Gastroesophageal sphincter (tissue), 4 donors: ENCODE measurements at regions not wholly inside any gene's neighbourhood (a gene's known extent, or its start where the extent isn't known, plus 50 kb on each side); places are given as distances from the start of the nearest gene placed in this dataset.
"Not testable (repeated sequence)": the region's sequence is repeated elsewhere in the genome, so short reads cannot be mapped to it uniquely, and the experiment has no call there.

Experiments used
- ATAC-seq: fragments of 150-250 bp; one replicate; pipeline ENCODE4 v1.9.1; 2016; ENCODE audit warnings: mild to moderate bottlenecking, moderate library complexity
- H3K27ac ChIP-seq, 4 donors: fragments of 200-600 bp; sonication (generic) in 3 of 4; 1 replicate in 3 of 4; 2 replicates in 1 of 4; pipeline ENCODE4 v1.5.1; 2016 to 2019
- H3K27me3 ChIP-seq: fragments of 200-600 bp; sonication (generic); one replicate; pipeline ENCODE4 v1.5.1; 2019
- H3K36me3 ChIP-seq, 2 donors: fragments of 200-600 bp; sonication (generic); one replicate each; pipeline ENCODE4 v1.5.1; 2019; ENCODE audit warnings: control low read depth in 1 of 2
- H3K4me1 ChIP-seq, 3 donors: fragments of 200-600 bp; sonication (generic); 1 replicate in 2 of 3; 2 replicates in 1 of 3; pipeline ENCODE4 v1.5.1; 2016 to 2019; ENCODE audit warnings: control low read depth in 2 of 3
- H3K4me3 ChIP-seq, 2 donors: fragments of 200-600 bp; sonication (generic); one replicate each; pipeline ENCODE4 v1.5.1; 2019; ENCODE audit warnings: mild to moderate bottlenecking in 1 of 2, moderate library complexity in 1 of 2
- H3K9me3 ChIP-seq, 3 donors: fragments of 200-600 bp; sonication (generic); one replicate each; pipeline ENCODE4 v1.5.1; 2017 to 2019; ENCODE audit warnings: control low read depth in 2 of 3
- EP300 ChIP-seq: sonication (generic); formaldehyde crosslinking; IDR thresholded peaks from one replicate; pipeline ENCODE4 v1.6.1; 2017; ENCODE audit warnings: antibody characterized with exemption, mild to moderate bottlenecking
- POLR2A ChIP-seq, 2 donors: fragments of 450-650 bp; IDR thresholded peaks; one replicate each; pipeline ENCODE4 v1.6.1; 2017; ENCODE audit warnings: antibody characterized with exemption in 2 of 2, mild to moderate bottlenecking in 2 of 2, moderate library complexity in 1 of 2
- POLR2AphosphoS5 ChIP-seq: sonication (generic); formaldehyde crosslinking; IDR thresholded peaks from one replicate; pipeline ENCODE4 v1.6.1; 2017; ENCODE audit warnings: antibody characterized with exemption
- WGBS, 2 donors: methylation state at CpG; one replicate each; pipeline ENCODE4 v1.1.5; 2018; ENCODE audit warnings: low coverage in 1 of 2; 5-methylcytosine and 5-hydroxymethylcytosine counted together
- TF ChIP-seq, protein P1 (sequence below), 4 experiments: fragments of 200-600 bp in 2 of 4; fragments of 450-650 bp in 2 of 4; sonication (generic) in 1 of 4; IDR thresholded peaks; one replicate each; pipeline ENCODE4 v1.5.1; 2017 to 2019; ENCODE audit warnings: antibody characterized with exemption in 4 of 4, mild to moderate bottlenecking in 2 of 4, moderate library complexity in 2 of 4

DNA sequence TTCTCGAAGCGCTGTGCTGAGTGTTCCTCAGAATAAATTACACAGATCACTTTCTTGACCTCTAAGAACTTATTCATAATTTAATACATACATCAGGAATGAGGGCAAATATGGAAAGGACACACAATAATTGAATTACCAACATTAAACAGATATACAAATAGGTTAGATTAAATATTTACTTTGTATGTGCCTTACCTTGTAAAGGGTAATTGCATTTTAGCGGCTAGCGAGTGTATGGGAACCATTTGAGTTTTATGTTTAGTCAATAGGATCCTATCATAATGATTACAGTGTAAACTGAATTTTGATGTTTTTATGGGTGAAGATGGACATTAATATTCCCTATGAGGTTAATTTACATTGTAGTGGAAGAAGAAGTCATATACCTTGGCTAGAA, 1187.1 kb upstream of the WWC1 start:
- no peaks in the 10 kb centered on the region for H3K36me3 ChIP-seq
- no peak for TF ChIP-seq POLR2AphosphoS5
- no peak for TF ChIP-seq EP300
- TF ChIP-seq POLR2A (IDR thresholded peaks at IDR 0.05): no peak
- TF ChIP-seq, protein P1, sequence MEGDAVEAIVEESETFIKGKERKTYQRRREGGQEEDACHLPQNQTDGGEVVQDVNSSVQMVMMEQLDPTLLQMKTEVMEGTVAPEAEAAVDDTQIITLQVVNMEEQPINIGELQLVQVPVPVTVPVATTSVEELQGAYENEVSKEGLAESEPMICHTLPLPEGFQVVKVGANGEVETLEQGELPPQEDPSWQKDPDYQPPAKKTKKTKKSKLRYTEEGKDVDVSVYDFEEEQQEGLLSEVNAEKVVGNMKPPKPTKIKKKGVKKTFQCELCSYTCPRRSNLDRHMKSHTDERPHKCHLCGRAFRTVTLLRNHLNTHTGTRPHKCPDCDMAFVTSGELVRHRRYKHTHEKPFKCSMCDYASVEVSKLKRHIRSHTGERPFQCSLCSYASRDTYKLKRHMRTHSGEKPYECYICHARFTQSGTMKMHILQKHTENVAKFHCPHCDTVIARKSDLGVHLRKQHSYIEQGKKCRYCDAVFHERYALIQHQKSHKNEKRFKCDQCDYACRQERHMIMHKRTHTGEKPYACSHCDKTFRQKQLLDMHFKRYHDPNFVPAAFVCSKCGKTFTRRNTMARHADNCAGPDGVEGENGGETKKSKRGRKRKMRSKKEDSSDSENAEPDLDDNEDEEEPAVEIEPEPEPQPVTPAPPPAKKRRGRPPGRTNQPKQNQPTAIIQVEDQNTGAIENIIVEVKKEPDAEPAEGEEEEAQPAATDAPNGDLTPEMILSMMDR (IDR thresholded peaks at IDR 0.05): no peak
- WGBS, 2 donors: 88 to 91% methylated on average over 4 of the region's 4 CpGs

DNA sequence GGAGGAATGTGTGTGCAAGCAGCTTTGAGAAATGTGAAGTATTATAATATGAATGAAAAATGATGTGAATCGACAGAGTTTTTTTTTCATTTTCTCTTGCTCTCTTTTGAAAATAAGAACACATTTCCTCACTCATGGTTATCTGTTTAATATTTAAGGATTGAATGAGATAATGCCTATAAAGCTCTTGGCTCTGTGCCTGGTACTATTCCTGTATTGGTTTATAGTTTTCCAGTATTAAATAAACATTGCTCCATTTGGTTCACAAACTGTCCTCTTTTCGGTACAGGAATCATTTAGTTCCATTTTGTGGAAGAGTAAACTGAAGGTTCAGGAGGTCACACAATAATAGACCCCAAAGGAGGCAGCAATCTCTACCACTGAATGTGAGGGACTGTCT, 1185.5 kb upstream of the WWC1 start:
- Histone ChIP-seq H3K4me3 (no peak overlapping the region), H3K36me3 (no peaks in the 10 kb centered on the region), H3K27me3 (no peaks in the 10 kb centered on the region), H3K4me1 (peaks cover 0 to 5% (median 0%) of the 10 kb centered on the region in 3 donors), H3K27ac (no peak overlapping the region), H3K9me3 (no peaks in the 10 kb centered on the region)
- WGBS, 2 donors: 12 to 18% methylated on average over 2 of the region's 2 CpGs
- no peak for ATAC-seq
- TF ChIP-seq EP300 (no peak), POLR2AphosphoS5 (no peak), POLR2A (IDR thresholded peaks at IDR 0.05) (no peak)
- TF ChIP-seq, protein P1 (IDR thresholded peaks at IDR 0.05): no peak

More for the DNA sequence above, 1187.1 kb upstream of the WWC1 start:
- Histone ChIP-seq H3K9me3 (no peaks in the 10 kb centered on the region), H3K4me3 (no peak overlapping the region), H3K27me3 (no peaks in the 10 kb centered on the region), H3K27ac (no peak overlapping the region), H3K4me1 (peaks cover 0 to 5% (median 0%) of the 10 kb centered on the region in 3 donors)
- no peak for ATAC-seq

DNA sequence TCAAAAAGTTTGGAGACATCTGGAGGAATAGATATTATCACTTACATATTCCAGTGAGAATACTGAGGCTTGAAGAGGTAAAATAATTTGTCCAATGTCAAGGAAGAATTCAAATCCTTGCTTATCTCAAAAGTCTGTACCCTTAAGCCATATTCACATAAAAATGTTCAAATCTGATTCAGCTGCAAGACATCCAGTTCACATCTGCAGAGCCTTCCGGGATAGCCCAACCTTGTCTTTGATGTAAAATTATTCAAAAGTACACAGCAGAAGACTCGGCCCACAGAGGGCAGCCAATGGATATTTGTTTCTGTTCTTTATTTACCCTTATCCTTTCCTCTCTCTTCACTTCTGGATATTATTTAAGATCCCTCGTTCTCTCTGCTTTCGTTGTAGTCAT, 1183.8 kb upstream of the WWC1 start:
- no peak overlapping the region for H3K27ac ChIP-seq
- no peak overlapping the region for H3K4me3 ChIP-seq
- no peaks in the 10 kb centered on the region for H3K27me3 ChIP-seq
- ATAC-seq: no peak
- WGBS, 2 donors: 82 to 98% methylated on average over 4 of the region's 4 CpGs
- TF ChIP-seq, protein P1 (IDR thresholded peaks at IDR 0.05): no peak
- TF ChIP-seq POLR2A (IDR thresholded peaks at IDR 0.05) (no peak), EP300 (no peak), POLR2AphosphoS5 (no peak)
- no peaks in the 10 kb centered on the region for H3K9me3 ChIP-seq
- no peaks in the 10 kb centered on the region for H3K36me3 ChIP-seq
- peaks cover 0 to 5% (median 0%) of the 10 kb centered on the region in 3 donors for H3K4me1 ChIP-seq

DNA sequence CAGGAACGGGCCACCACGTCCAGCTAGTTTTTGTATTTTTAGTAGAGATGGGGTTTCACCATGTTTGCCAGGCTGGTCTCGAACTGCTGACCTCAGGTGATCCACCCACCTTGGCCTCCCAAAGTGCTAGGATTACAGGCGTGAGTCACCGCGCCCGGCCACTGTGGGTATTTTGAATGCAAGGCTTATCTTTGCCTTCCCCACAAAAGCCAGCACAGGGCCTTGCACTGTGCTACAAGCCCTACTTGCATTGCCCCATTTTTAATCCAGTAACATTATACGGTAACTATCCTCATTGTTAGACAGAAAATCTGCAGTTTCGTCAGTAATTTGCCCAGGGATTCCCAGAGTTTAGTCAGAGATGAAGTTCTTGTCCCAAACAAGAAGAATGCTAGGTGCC, 1183.2 kb upstream of the WWC1 start:
- H3K36me3 ChIP-seq, ATAC-seq, H3K27me3 ChIP-seq, H3K27ac ChIP-seq, H3K4me1 ChIP-seq, H3K9me3 ChIP-seq, H3K4me3 ChIP-seq: not testable (repeated sequence)
- 98 to 100% methylated on average over 2 to 6 of the region's 9 CpGs for WGBS, 2 donors

DNA sequence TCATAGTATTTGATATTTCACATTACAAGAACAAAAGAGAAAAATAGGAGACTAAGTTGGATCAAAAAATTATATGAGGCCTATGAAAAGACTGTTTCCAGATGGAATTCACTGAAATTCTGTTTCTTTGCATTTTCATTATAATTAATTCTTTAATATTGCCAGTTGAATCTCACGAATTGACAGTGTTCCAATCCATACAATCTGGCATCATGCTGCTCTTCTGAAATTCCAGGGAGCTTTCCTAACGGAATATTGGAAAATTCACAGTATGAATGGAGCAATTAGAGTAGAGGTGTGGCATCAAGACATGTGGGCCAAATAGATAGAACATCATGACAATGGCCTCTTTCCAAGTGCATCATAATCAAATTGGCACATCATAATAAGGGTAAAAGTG, 1178.9 kb upstream of the WWC1 start:
- ATAC-seq: no peak
- Histone ChIP-seq H3K4me3 (no peak overlapping the region), H3K27me3 (no peaks in the 10 kb centered on the region), H3K36me3 (no peaks in the 10 kb centered on the region), H3K27ac (no peak overlapping the region), H3K4me1 (no peaks in the 10 kb centered on the region), H3K9me3 (peaks cover 0 to 6% (median 0%) of the 10 kb centered on the region in 3 donors)
- TF ChIP-seq POLR2A (IDR thresholded peaks at IDR 0.05) (no peak), POLR2AphosphoS5 (no peak), EP300 (no peak)
- TF ChIP-seq, protein P1 (IDR thresholded peaks at IDR 0.05): no peak
- WGBS, 2 donors: 77 to 89% methylated on average over 2 of the region's 2 CpGs

DNA sequence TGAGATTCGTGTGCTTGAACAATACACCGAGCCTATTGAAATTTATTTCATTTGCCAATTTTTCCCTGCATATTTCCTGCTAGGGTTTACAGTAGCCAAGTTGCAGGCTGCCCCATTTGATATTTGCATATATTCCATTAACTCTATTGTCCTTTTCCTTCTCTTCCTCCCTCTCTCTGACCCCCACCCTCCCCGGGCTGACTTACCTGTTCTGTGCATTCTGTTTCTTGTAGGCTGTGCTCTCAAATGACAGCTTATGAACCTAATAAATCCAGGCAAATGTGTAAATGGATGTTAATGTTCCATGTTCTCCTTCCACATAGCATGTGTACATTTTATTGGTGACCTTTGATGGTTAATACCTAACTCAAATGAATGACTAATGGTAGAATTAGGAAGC, 1169.2 kb upstream of the WWC1 start:
- no peaks in the 10 kb centered on the region for H3K36me3 ChIP-seq
- H3K27ac ChIP-seq: no peak overlapping the region
- H3K4me3 ChIP-seq: no peak overlapping the region
- ATAC-seq: no peak
- TF ChIP-seq EP300 (no peak), POLR2AphosphoS5 (no peak)
- no peaks in the 10 kb centered on the region for H3K9me3 ChIP-seq
- H3K4me1 ChIP-seq: no peaks in the 10 kb centered on the region
- WGBS, 2 donors: 72 to 88% methylated on average over 3 of the region's 3 CpGs
- no peaks in the 10 kb centered on the region for H3K27me3 ChIP-seq
